ENCODE measurements at regions not wholly inside any gene's neighbourhood (a gene's known extent, or its start where the extent isn't known, plus 50 kb on each side); places are given as distances from the start of the nearest gene placed in this dataset.
"Not testable (repeated sequence)": the region's sequence is repeated elsewhere in the genome, so short reads cannot be mapped to it uniquely, and the experiment has no call there.

DNA sequence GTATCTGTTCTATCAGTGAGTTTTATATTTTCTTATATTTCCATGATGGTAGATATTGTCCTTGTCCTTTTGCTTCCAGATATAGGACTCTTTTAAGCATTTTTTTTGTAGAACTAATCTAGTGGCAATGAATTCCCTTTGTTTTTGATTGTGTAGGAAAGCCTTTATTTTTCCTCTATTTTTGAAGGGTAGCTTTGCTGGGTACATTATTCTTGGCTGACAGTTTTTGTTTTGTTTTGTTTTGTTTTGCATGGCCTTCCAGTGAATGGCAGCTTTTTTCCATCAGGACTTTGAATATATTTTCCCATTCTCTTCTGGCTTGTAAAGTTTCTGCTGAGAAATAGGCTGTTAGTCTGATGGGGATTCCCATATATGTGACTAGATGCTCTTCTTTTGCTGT, 70.2 kb upstream of the MUCL1 start:
- no peak for DNase-seq
- no peak overlapping the region for H3K27ac ChIP-seq
- TF ChIP-seq POLR2A (IDR thresholded peaks at IDR 0.05) (no peak), POLR2AphosphoS5 (IDR thresholded peaks at IDR 0.05) (no peak), EP300 (IDR thresholded peaks at IDR 0.05) (no peak)
- TF ChIP-seq, protein P1, sequence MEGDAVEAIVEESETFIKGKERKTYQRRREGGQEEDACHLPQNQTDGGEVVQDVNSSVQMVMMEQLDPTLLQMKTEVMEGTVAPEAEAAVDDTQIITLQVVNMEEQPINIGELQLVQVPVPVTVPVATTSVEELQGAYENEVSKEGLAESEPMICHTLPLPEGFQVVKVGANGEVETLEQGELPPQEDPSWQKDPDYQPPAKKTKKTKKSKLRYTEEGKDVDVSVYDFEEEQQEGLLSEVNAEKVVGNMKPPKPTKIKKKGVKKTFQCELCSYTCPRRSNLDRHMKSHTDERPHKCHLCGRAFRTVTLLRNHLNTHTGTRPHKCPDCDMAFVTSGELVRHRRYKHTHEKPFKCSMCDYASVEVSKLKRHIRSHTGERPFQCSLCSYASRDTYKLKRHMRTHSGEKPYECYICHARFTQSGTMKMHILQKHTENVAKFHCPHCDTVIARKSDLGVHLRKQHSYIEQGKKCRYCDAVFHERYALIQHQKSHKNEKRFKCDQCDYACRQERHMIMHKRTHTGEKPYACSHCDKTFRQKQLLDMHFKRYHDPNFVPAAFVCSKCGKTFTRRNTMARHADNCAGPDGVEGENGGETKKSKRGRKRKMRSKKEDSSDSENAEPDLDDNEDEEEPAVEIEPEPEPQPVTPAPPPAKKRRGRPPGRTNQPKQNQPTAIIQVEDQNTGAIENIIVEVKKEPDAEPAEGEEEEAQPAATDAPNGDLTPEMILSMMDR (IDR thresholded peaks at IDR 0.05), result no peak
- intact Hi-C loops (cut with DNase I), result no loop called here
- no peaks in the 10 kb centered on the region for H3K27me3 ChIP-seq
- H3K4me3 ChIP-seq, result no peak overlapping the region
- H3K4me1 ChIP-seq, result no peaks in the 10 kb centered on the region
- peaks cover 0 to 3% (median 1%) of the 10 kb centered on the region in 4 donors for H3K9me3 ChIP-seq
- no peaks in the 10 kb centered on the region for H3K36me3 ChIP-seq

DNA sequence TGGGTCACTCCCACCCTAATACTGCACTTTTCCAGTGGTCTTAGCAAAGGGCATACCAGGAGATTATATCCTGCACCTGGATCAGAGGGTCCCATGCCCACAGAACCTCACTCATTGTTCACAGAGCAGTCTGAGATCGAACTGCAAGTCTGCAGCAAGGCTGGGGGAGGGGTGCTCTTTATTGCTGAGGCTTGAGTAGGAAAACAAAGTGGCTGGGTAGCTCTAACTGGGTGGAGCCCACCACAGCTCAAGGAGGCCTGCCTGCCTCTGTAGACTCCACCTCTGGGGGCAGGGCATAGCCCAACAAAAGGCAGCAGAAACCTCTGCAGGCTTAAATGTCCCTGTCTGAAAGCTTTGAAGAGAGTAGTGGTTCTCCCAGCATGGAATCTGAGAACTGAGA, 77.3 kb upstream of the MUCL1 start:
- H3K4me1 ChIP-seq; H3K4me3 ChIP-seq; DNase-seq; H3K36me3 ChIP-seq; H3K9me3 ChIP-seq; H3K27me3 ChIP-seq; intact Hi-C loops (cut with DNase I); H3K27ac ChIP-seq: not testable (repeated sequence)
- WGBS, 2 donors, result 37 to 43% methylated on average over 1 of the region's 1 CpG

DNA sequence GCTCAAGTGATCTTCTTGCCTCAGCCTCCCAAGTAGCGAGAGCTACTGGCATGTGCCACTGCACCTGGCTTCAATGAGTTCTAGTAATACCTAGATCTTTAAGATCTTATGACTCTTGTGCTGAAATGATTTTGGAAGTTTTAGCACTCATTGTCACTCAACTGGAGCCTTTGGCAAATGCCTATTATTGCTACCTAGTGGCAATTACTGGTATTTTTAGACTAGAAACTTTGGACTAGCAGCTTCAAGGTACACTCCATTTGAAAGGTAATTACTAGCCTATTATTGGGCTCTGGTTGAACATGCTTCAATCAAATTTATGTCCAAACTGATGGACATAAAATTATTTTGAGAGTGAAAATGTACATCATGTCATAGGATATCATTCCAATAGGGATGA, 80.7 kb upstream of the MUCL1 start:
- intact Hi-C loops (cut with DNase I), result no loop called here
- Histone ChIP-seq H3K4me3 (no peak overlapping the region), H3K27me3 (no peaks in the 10 kb centered on the region), H3K4me1 (no peaks in the 10 kb centered on the region), H3K27ac (no peak overlapping the region), H3K36me3 (no peaks in the 10 kb centered on the region), H3K9me3 (no peaks in the 10 kb centered on the region)
- no peak for DNase-seq
- TF ChIP-seq, protein P1 (IDR thresholded peaks at IDR 0.05), result no peak
- TF ChIP-seq POLR2AphosphoS5 (IDR thresholded peaks at IDR 0.05) (no peak), POLR2A (IDR thresholded peaks at IDR 0.05) (no peak), EP300 (IDR thresholded peaks at IDR 0.05) (no peak)
- 93 to 94% methylated on average over 1 of the region's 1 CpG for WGBS, 2 donors

DNA sequence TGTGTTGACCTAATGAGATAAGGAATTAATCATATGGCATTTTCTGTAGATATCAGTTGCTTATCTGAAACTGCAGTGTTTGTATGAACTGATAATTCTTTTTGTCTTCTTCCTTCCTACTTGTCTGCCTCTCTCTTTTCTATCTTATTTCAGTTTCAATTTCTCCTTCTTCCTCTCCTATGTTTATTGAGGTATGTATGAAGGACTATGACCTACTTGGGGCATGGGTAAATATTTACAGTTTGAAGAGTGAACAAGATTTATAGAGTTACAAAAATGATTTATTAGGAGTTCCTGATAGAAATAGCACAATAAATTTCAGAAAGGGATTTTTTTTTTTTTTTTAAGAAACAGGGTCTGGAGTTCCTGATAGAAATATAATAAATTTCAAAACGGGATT, 88.7 kb upstream of the MUCL1 start:
- TF ChIP-seq, protein P1 (IDR thresholded peaks at IDR 0.05), result no peak
- TF ChIP-seq POLR2A (IDR thresholded peaks at IDR 0.05) (no peak), EP300 (IDR thresholded peaks at IDR 0.05) (no peak), POLR2AphosphoS5 (IDR thresholded peaks at IDR 0.05) (no peak)
- intact Hi-C loops (cut with DNase I), result no loop called here
- Histone ChIP-seq H3K9me3 (no peaks in the 10 kb centered on the region), H3K27me3 (no peaks in the 10 kb centered on the region), H3K4me3 (no peak overlapping the region), H3K27ac (no peak overlapping the region), H3K4me1 (no peaks in the 10 kb centered on the region), H3K36me3 (no peaks in the 10 kb centered on the region)
- DNase-seq, result no peak
- WGBS, 2 donors, result 4 to 35% methylated on average over 1 of the region's 1 CpG

DNA sequence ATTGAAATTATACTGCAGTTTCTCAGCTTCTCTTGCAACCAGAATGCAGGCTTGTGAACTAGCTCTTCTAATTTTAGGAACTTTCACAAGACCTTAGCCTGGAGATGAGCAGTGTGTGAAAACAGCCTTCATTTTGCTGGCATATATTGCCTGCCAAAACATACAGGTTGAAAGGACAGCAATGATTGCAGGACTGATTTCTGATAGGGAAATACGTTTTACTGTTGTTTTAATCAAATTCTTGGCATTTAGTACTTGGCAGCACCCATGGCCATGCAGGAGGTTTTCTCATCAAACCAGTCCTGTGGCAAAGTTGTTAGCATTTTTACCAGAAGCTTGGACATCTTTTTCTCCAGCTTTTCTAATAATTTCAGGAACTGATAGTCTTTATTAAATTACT, 91.9 kb upstream of the MUCL1 start:
- TF ChIP-seq, protein P1 (IDR thresholded peaks at IDR 0.05), result no peak
- H3K4me3 ChIP-seq, result no peak overlapping the region
- peaks cover 0 to 4% (median 0%) of the 10 kb centered on the region in 4 donors for H3K9me3 ChIP-seq
- H3K27ac ChIP-seq, result no peak overlapping the region
- 20 to 58% methylated on average over 1 of the region's 1 CpG for WGBS, 2 donors
- intact Hi-C loops (cut with DNase I), result no loop called here
- no peaks in the 10 kb centered on the region for H3K27me3 ChIP-seq
- no peaks in the 10 kb centered on the region for H3K36me3 ChIP-seq
- H3K4me1 ChIP-seq, result no peaks in the 10 kb centered on the region
- DNase-seq, result no peak
